HG02885 (cell line): ENCODE measurements at regions not wholly inside any gene's neighbourhood (a gene's known extent, or its start where the extent isn't known, plus 50 kb on each side); places are given as distances from the start of the nearest gene placed in this dataset.

ENCODE experiments used
- ATAC-seq: cut with Tn5 transposase; IDR thresholded peaks from one replicate; pipeline ENCODE4 v1.9.1; 2021; ENCODE audit warnings: mild to moderate bottlenecking; ENCODE audit not compliant: unreplicated experiment, poor library complexity

- ATAC-seq, result no peak
These were observed 165.4 kb downstream of the PHETA1 start for GRCh38 chr12:111203446-111203845.

GRCh38 chr12:111202237-111202915, 166.5 kb downstream of the PHETA1 start:
- ATAC-seq, result no peak

GRCh38 chr12:111201495-111202236, 167.2 kb downstream of the PHETA1 start:
- no peak for ATAC-seq

GRCh38 chr12:111201036-111201435, 167.9 kb downstream of the PHETA1 start:
- no peak for ATAC-seq

GRCh38 chr12:111197376-111197944, 171.4 kb downstream of the PHETA1 start:
- ATAC-seq, result no peak

GRCh38 chr12:111196532-111196931, 172.4 kb downstream of the PHETA1 start:
- ATAC-seq, result no peak

GRCh38 chr12:111195316-111195715, 173.6 kb downstream of the PHETA1 start:
- no peak for ATAC-seq

GRCh38 chr12:111194703-111195051, 174.2 kb downstream of the PHETA1 start:
- ATAC-seq, result no peak

- ATAC-seq, result no peak
These were observed 174.8 kb downstream of the PHETA1 start for GRCh38 chr12:111193977-111194702.

GRCh38 chr12:111193496-111193895, 175.4 kb downstream of the PHETA1 start:
- no peak for ATAC-seq

GRCh38 chr12:111193067-111193466, 175.8 kb downstream of the PHETA1 start:
- no peak for ATAC-seq

- no peak for ATAC-seq
These were observed 176.2 kb downstream of the PHETA1 start for GRCh38 chr12:111192647-111193046.

- no peak for ATAC-seq
These were observed 178.0 kb downstream of the PHETA1 start for GRCh38 chr12:111190741-111191526.

- no peak for ATAC-seq
These were observed 179.1 kb downstream of the PHETA1 start for GRCh38 chr12:111189792-111190191.

- ATAC-seq, result no peak
These were observed 180.5 kb downstream of the PHETA1 start for GRCh38 chr12:111188436-111188835.

GRCh38 chr12:111186347-111186746, 182.5 kb downstream of the PHETA1 start:
- no peak for ATAC-seq

- no peak for ATAC-seq
These were observed 183.0 kb downstream of the PHETA1 start for GRCh38 chr12:111185889-111186227.

- no peak for ATAC-seq
These were observed 183.5 kb downstream of the PHETA1 start for GRCh38 chr12:111185206-111185888.

GRCh38 chr12:111184161-111184560, 184.7 kb downstream of the PHETA1 start:
- ATAC-seq, result no peak

- ATAC-seq, result no peak
These were observed 185.8 kb downstream of the PHETA1 start for GRCh38 chr12:111183094-111183493.
